Endothelial cell of umbilical vein (primary cell): ENCODE measurements at regions not wholly inside any gene's neighbourhood (a gene's known extent, or its start where the extent isn't known, plus 50 kb on each side); places are given as distances from the start of the nearest gene placed in this dataset.

Experiments used
- BruUV-seq: library from RNA; stranded (reverse); fragments of 400-500 nt; replicated peaks from 2 replicates; lab custom pipeline; 2021; lab: Mats Ljungman, UMichigan
- CTCF ChIA-PET: fragments of 300-600, 350-600 bp; sonication (Branson Sonifier 250); formaldehyde crosslinking; loops from one replicate; lab custom pipeline; 2021; ENCODE audit warnings: antibody characterized with exemption, inconsistent platforms; lab: Charles Lee
- POLR2A ChIA-PET: fragments of 300-600, 350-600 bp; sonication (Branson Sonifier 250); formaldehyde crosslinking; loops from one replicate; lab custom pipeline; 2021; ENCODE audit warnings: antibody characterized with exemption, inconsistent platforms; lab: Charles Lee
- DNase-seq: peaks from one replicate; pipeline ENCODE4 v3.0.0-alpha.2; 2011; ENCODE audit warnings: low read depth, low spot score
- FAIRE-seq: peaks from 2 replicates; lab custom pipeline; 2011; peaks lifted over from hg19 to GRCh38; lab: Jason Lieb, UNC
- H2AFZ ChIP-seq: 2 replicates; pipeline ENCODE4 v1.6.0; 2012; ENCODE audit warnings: low read depth, low read length, control low read depth, inconsistent platforms
- H3K27ac ChIP-seq: 2 replicates; pipeline ENCODE4 v1.5.1; 2011; ENCODE audit warnings: low read depth, mild to moderate bottlenecking, control low read depth, low read length, moderate library complexity; ENCODE audit not compliant: insufficient read depth
- H3K27me3 ChIP-seq, 2 experiments: 2 replicates each; pipeline versions ENCODE4 v1.6.0 to v1.6.1; 2011; ENCODE audit warnings: low read length in 2 of 2, mixed read lengths in 1 of 2; ENCODE audit not compliant: control insufficient read depth in 2 of 2, insufficient read depth in 2 of 2
- H3K36me3 ChIP-seq, 2 experiments: 2 replicates in 1 of 2; 3 replicates in 1 of 2; pipeline ENCODE4 v1.5.1; 2011; ENCODE audit warnings: low read length in 2 of 2, mild to moderate bottlenecking in 1 of 2, moderate library complexity in 1 of 2; ENCODE audit not compliant: control insufficient read depth in 2 of 2, insufficient read depth in 2 of 2; ENCODE audit errors: extremely low read depth in 1 of 2
- H3K4me1 ChIP-seq: 3 replicates; pipeline ENCODE4 v1.5.1; 2011; ENCODE audit warnings: mild to moderate bottlenecking, low read length; ENCODE audit not compliant: control insufficient read depth, insufficient read depth; ENCODE audit errors: extremely low read depth
- H3K4me2 ChIP-seq: 2 replicates; pipeline ENCODE4 v1.6.1; 2011; ENCODE audit warnings: low read length, control low read depth, mixed read lengths; ENCODE audit not compliant: insufficient read depth
- H3K4me3 ChIP-seq, 3 experiments: fragments of 200-600 bp in 1 of 3; sonication (generic), shearing (Covaris generic) in 1 of 3; replicated peaks in 1 of 3; 2 replicates each; pipeline ENCODE4 v1.5.1; 2011 to 2016; ENCODE audit warnings: control low read depth in 3 of 3, low read length in 3 of 3, mild to moderate bottlenecking in 2 of 3, inconsistent platforms in 1 of 3, low read depth in 1 of 3, moderate library complexity in 1 of 3; ENCODE audit not compliant: insufficient read depth in 1 of 3
- H3K79me2 ChIP-seq: 2 replicates; pipeline ENCODE4 v1.6.0; 2012; ENCODE audit warnings: low read length, inconsistent platforms; ENCODE audit not compliant: control insufficient read depth, insufficient read depth
- H3K9ac ChIP-seq: replicated peaks from 2 replicates; pipeline ENCODE3; 2011; ENCODE audit warnings: low read length, control low read depth; ENCODE audit not compliant: insufficient read depth; ENCODE audit errors: extremely low read depth
- H3K9me1 ChIP-seq: replicated peaks from 3 replicates; pipeline ENCODE4 v1.6.0; 2011; ENCODE audit warnings: mild to moderate bottlenecking, low read length; ENCODE audit not compliant: control insufficient read depth, insufficient read depth; ENCODE audit errors: extremely low read depth
- H3K9me3 ChIP-seq: replicated peaks from 2 replicates; pipeline ENCODE4 v1.5.1; 2012; ENCODE audit warnings: low read length, inconsistent platforms; ENCODE audit not compliant: control insufficient read depth, insufficient read depth
- H4K20me1 ChIP-seq: replicated peaks from 2 replicates; pipeline ENCODE3; 2011; ENCODE audit warnings: mild to moderate bottlenecking, low read length; ENCODE audit not compliant: control insufficient read depth, insufficient read depth; ENCODE audit errors: extremely low read depth
- CTCF ChIP-seq, 2 donors: IDR thresholded peaks; 1 replicate in 1 of 2; 2 replicates in 1 of 2; pipeline ENCODE4 v1.5.1; 2011; ENCODE audit warnings: low read length in 2 of 2, mild to moderate bottlenecking in 2 of 2, moderate library complexity in 2 of 2, control low read depth in 1 of 2, inconsistent platforms in 1 of 2, low read depth in 1 of 2; ENCODE audit not compliant: insufficient read depth in 1 of 2; ENCODE audit errors: extremely low read depth in 1 of 2
- EZH2 ChIP-seq: IDR thresholded peaks from 2 replicates; pipeline ENCODE4 v1.6.1; 2012; ENCODE audit warnings: borderline replicate concordance, low read depth, mild to moderate bottlenecking, moderate library complexity, low read length, inconsistent platforms; ENCODE audit not compliant: severe bottlenecking
- FOS ChIP-seq: IDR thresholded peaks from 2 replicates; pipeline ENCODE4 v1.6.1; 2011; ENCODE audit warnings: mild to moderate bottlenecking, low read length, moderate library complexity, borderline replicate concordance; ENCODE audit not compliant: insufficient read depth
- GATA2 ChIP-seq: IDR thresholded peaks from 2 replicates; pipeline ENCODE4 v1.7.0; 2011; ENCODE audit warnings: low read depth, mild to moderate bottlenecking, moderate library complexity, mixed read lengths, low read length; ENCODE audit not compliant: insufficient read length, insufficient read depth
- JUN ChIP-seq: IDR thresholded peaks from 2 replicates; pipeline ENCODE4 v1.6.1; 2011; ENCODE audit warnings: borderline replicate concordance, low read depth; ENCODE audit not compliant: insufficient read length, insufficient read depth
- MAX ChIP-seq: IDR thresholded peaks from 2 replicates; pipeline ENCODE4 v1.6.1; 2011; ENCODE audit not compliant: insufficient read depth, insufficient read length
- MYC ChIP-seq: IDR thresholded peaks from one replicate; pipeline ENCODE4 v1.6.1; 2011; ENCODE audit warnings: mild to moderate bottlenecking, low read depth, low read length
- POLR2A ChIP-seq: IDR thresholded peaks from 2 replicates; pipeline ENCODE4 v1.6.1; 2012; ENCODE audit warnings: low read depth, mild to moderate bottlenecking, control low read depth, low read length
- POLR2AphosphoS5 ChIP-seq: IDR thresholded peaks from 2 replicates; pipeline ENCODE4 v1.6.1; 2012; ENCODE audit warnings: low read depth, mild to moderate bottlenecking, control low read depth, low read length, moderate library complexity; ENCODE audit not compliant: insufficient read depth
- dilution Hi-C: fragments of 300-500 bp; cut with MboI; formaldehyde crosslinking; loops from one replicate; pipeline ENCODE4 v1.15.0; 2019; ENCODE audit warnings: low sequenced_read_pairs; ENCODE audit not compliant: extremely low pct_ligation_motif_present
- intact Hi-C: fragments of 100-400 bp; cut with micrococcal nuclease; formaldehyde crosslinking; loops from one replicate; pipeline ENCODE4 v1.10.0; 2022

GRCh38 chr2:121877366-121877765 is 121.9 kb downstream of the TSN start:
- Histone ChIP-seq H3K36me3 (no peaks in the 10 kb centered on the region), H3K9me1 (no peaks in the 10 kb centered on the region), H4K20me1 (no peaks in the 10 kb centered on the region), H3K27me3 (no peaks in the 10 kb centered on the region), H3K9me3 (no peaks in the 10 kb centered on the region), H3K9ac (no peak overlapping the region), H3K4me3 (no peak overlapping the region), H3K4me1 (no peaks in the 10 kb centered on the region), H3K79me2 (no peaks in the 10 kb centered on the region), H2AFZ (no peak overlapping the region), H3K4me2 (no peak overlapping the region), H3K27ac (no peak overlapping the region)
- ChIA-PET POLR2A (no interaction called here), CTCF (no interaction called here)
- dilution Hi-C loops (no loop called here), intact Hi-C loops (no loop called here)
- DNase-seq (no peak), FAIRE-seq (no peak)
- BruUV-seq, result no TSS peak
- TF ChIP-seq EZH2 (no peak), POLR2AphosphoS5 (no peak), CTCF (IDR thresholded peaks at IDR 0.05; ENCODE audit: extremely low read depth in 1 of 2, insufficient read depth in 1 of 2, low read depth in 1 of 2, low read length in 2 of 2) (no peak), GATA2 (no peak), POLR2A (no peak), FOS (no peak), MAX (no peak), MYC (no peak), JUN (no peak)
